Body of pancreas (tissue), 4 donors: ENCODE measurements at regions not wholly inside any gene's neighbourhood (a gene's known extent, or its start where the extent isn't known, plus 50 kb on each side); places are given as distances from the start of the nearest gene placed in this dataset.

Experiments
- ATAC-seq: fragments of 150-250 bp; one replicate; pipeline ENCODE4 v1.9.1; 2016
- DNase-seq, 4 donors: peaks; one replicate each; pipeline ENCODE4 v3.0.0-alpha.2; 2019
- H3K27ac ChIP-seq, 4 donors: fragments of 200-600 bp; sonication (generic); 1 replicate in 3 of 4; 2 replicates in 1 of 4; pipeline versions ENCODE4 v1.5.1 to v1.6.1; 2016 to 2019; ENCODE audit warnings: mild to moderate bottlenecking in 1 of 4, mixed read lengths in 1 of 4, moderate library complexity in 1 of 4
- H3K27me3 ChIP-seq, 2 donors: fragments of 200-600 bp; sonication (generic); one replicate each; pipeline ENCODE4 v1.6.0; 2016; ENCODE audit warnings: mild to moderate bottlenecking in 1 of 2
- H3K36me3 ChIP-seq, 2 donors: fragments of 200-600 bp; sonication (generic); replicated peaks in 1 of 2; 2 replicates each; pipeline ENCODE4 v1.5.1; 2016; ENCODE audit warnings: low read depth in 2 of 2; ENCODE audit not compliant: insufficient read depth in 1 of 2
- H3K4me1 ChIP-seq: fragments of 200-600 bp; sonication (generic); one replicate; pipeline ENCODE4 v1.6.0; 2016
- H3K4me3 ChIP-seq, 2 donors: fragments of 200-600 bp; sonication (generic); 1 replicate in 1 of 2; 2 replicates in 1 of 2; pipeline ENCODE4 v1.5.1; 2016 to 2019
- H3K9me3 ChIP-seq, 3 donors: fragments of 200-600 bp; sonication (generic); 1 replicate in 2 of 3; 2 replicates in 1 of 3; pipeline ENCODE4 v1.5.1; 2016
- CTCF ChIP-seq, 7 experiments: fragments of 450-650 bp in 4 of 7; fragments of 200-600 bp in 3 of 7; sonication (generic) in 3 of 7; IDR thresholded peaks; one replicate each; pipeline ENCODE4 v1.5.1; 2016 to 2019; ENCODE audit warnings: antibody characterized with exemption in 7 of 7
- POLR2A ChIP-seq, 3 donors: fragments of 450-650 bp; IDR thresholded peaks; one replicate each; pipeline ENCODE4 v1.6.1; 2016; ENCODE audit warnings: antibody characterized with exemption in 3 of 3, mild to moderate bottlenecking in 2 of 3
- WGBS, 2 donors: methylation state at CpG; one replicate each; pipeline ENCODE4 v1.1.5; 2017; 5-methylcytosine and 5-hydroxymethylcytosine counted together
- intact Hi-C: fragments of 100-400 bp; cut with DNase I; formaldehyde crosslinking; loops from one replicate; pipeline ENCODE4 v1.15.1; 2023

GRCh38 chr2:194564422-194564821, 1092.6 kb upstream of the SLC39A10 start:
- H3K9me3 ChIP-seq: peaks cover 0 to 7% (median 0%) of the 10 kb centered on the region in 3 donors
- H3K27me3 ChIP-seq: no peaks in the 10 kb centered on the region
- intact Hi-C loops: no loop called here
- H3K4me1 ChIP-seq: no peaks in the 10 kb centered on the region
- no peak for ATAC-seq
- no peak for DNase-seq
- WGBS, 2 donors: 42 to 48% methylated on average over 2 of the region's 2 CpGs
- H3K4me3 ChIP-seq: no peak overlapping the region
- TF ChIP-seq POLR2A (IDR thresholded peaks at IDR 0.05) (no peak), CTCF (IDR thresholded peaks at IDR 0.05) (no peak)
- H3K27ac ChIP-seq: no peak overlapping the region
- H3K36me3 ChIP-seq: no peaks in the 10 kb centered on the region

GRCh38 chr2:194562329-194562728, 1094.7 kb upstream of the SLC39A10 start:
- TF ChIP-seq CTCF (IDR thresholded peaks at IDR 0.05): no peak
- TF ChIP-seq POLR2A (IDR thresholded peaks at IDR 0.05): no peak
- no peaks in the 10 kb centered on the region for H3K27me3 ChIP-seq
- 50 to 59% methylated on average over 2 of the region's 2 CpGs for WGBS, 2 donors
- H3K36me3 ChIP-seq: no peaks in the 10 kb centered on the region
- no peak overlapping the region for H3K27ac ChIP-seq
- H3K4me1 ChIP-seq: no peaks in the 10 kb centered on the region
- intact Hi-C loops: no loop called here
- DNase-seq (no peak), ATAC-seq (no peak)
- no peak overlapping the region for H3K4me3 ChIP-seq
- H3K9me3 ChIP-seq: peaks cover 0 to 7% (median 0%) of the 10 kb centered on the region in 3 donors

GRCh38 chr2:194559964-194560363, 1097.1 kb upstream of the SLC39A10 start:
- Histone ChIP-seq H3K27ac (no peak overlapping the region), H3K36me3 (no peaks in the 10 kb centered on the region), H3K9me3 (peaks cover 0 to 7% (median 0%) of the 10 kb centered on the region in 3 donors), H3K27me3 (no peaks in the 10 kb centered on the region), H3K4me3 (no peak overlapping the region), H3K4me1 (no peaks in the 10 kb centered on the region)
- ATAC-seq (no peak), DNase-seq (no peak)
- TF ChIP-seq CTCF (IDR thresholded peaks at IDR 0.05) (no peak), POLR2A (IDR thresholded peaks at IDR 0.05) (no peak)
- intact Hi-C loops: no loop called here
- WGBS, 2 donors: 61 to 74% methylated on average over 3 of the region's 3 CpGs

GRCh38 chr2:194559523-194559922, 1097.5 kb upstream of the SLC39A10 start:
- no peak for TF ChIP-seq POLR2A (IDR thresholded peaks at IDR 0.05)
- TF ChIP-seq CTCF (IDR thresholded peaks at IDR 0.05): no peak
- no peak overlapping the region for H3K27ac ChIP-seq
- H3K27me3 ChIP-seq: no peaks in the 10 kb centered on the region
- DNase-seq (no peak), ATAC-seq (no peak)
- H3K4me3 ChIP-seq: no peak overlapping the region
- H3K36me3 ChIP-seq: no peaks in the 10 kb centered on the region
- intact Hi-C loops: no loop called here
- H3K4me1 ChIP-seq: no peaks in the 10 kb centered on the region
- 64 to 69% methylated on average over 5 of the region's 5 CpGs for WGBS, 2 donors
- H3K9me3 ChIP-seq: peaks cover 0 to 7% (median 0%) of the 10 kb centered on the region in 3 donors

- peaks cover 0 to 7% (median 0%) of the 10 kb centered on the region in 3 donors for H3K9me3 ChIP-seq
- WGBS, 2 donors: 63 to 67% methylated on average over 1 of the region's 1 CpG
- ATAC-seq (no peak), DNase-seq (no peak)
- no peaks in the 10 kb centered on the region for H3K4me1 ChIP-seq
- no peaks in the 10 kb centered on the region for H3K27me3 ChIP-seq
- intact Hi-C loops: no loop called here
- H3K4me3 ChIP-seq: no peak overlapping the region
- no peak for TF ChIP-seq CTCF (IDR thresholded peaks at IDR 0.05)
- no peak for TF ChIP-seq POLR2A (IDR thresholded peaks at IDR 0.05)
- no peaks in the 10 kb centered on the region for H3K36me3 ChIP-seq
- H3K27ac ChIP-seq: no peak overlapping the region
Observed at GRCh38 chr2:194557993-194558392, 1099.0 kb upstream of the SLC39A10 start.
